HG02981 (cell line): ENCODE measurements at regions not wholly inside any gene's neighbourhood (a gene's known extent, or its start where the extent isn't known, plus 50 kb on each side); places are given as distances from the start of the nearest gene placed in this dataset.
"Not testable (repeated sequence)": the region's sequence is repeated elsewhere in the genome, so short reads cannot be mapped to it uniquely, and the experiment has no call there.

ENCODE experiments used
- ATAC-seq: cut with Tn5 transposase; IDR thresholded peaks from one replicate; pipeline ENCODE4 v1.9.1; 2021; ENCODE audit warnings: mild to moderate bottlenecking, moderate library complexity; ENCODE audit not compliant: unreplicated experiment

DNA sequence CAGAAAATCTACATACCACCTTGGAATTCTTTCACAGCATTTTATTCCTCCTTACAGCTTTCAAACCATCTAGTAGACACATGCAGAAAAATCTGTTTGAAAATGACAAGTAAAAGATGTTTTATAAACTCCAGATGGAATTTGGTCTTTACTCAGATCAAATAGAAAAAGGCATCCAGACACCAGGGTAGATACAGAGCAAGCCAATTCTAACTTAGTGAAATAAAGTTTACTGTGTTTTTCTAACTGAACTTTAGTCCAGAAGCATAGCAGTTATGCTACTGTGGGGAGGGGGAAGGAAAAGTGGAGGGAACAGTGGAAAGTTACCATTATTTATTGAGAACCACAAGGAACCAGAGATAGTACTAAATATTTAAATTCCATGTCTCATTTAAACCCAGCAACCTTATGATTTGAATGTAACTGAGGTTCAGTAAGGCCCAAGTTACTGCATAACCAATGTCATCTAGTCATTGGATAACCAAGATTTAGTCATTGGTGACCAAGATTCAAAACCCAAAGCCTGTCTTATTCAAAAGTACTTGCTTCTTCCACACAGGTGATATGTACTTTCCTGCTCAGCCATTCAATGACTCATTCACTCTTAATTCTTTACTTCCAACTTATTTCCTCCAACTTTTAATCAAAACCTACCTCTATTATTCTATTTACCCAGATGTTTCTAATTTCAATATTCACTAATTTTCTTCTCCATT lies 57.7 kb downstream of the RAD51AP2 start:
- no peak for ATAC-seq

DNA sequence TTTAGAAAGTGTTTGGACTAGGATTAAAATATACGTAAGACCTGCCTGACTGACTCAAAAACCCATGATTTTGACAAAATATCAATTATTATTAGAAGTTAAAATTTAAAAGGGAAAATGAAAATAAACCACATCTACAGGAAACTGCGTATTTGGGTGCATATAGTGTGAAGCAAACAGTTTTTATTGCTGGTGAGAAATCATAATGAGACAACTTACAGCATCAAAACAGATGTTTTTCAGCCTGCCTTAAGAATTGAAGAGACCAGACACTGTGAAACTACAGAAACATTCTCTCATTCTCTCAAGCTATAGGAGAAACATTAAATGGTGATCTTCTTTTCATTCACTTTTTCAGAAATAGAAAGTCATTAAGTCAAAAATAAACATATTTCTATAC lies 62.9 kb downstream of the RAD51AP2 start:
- ATAC-seq = no peak

DNA sequence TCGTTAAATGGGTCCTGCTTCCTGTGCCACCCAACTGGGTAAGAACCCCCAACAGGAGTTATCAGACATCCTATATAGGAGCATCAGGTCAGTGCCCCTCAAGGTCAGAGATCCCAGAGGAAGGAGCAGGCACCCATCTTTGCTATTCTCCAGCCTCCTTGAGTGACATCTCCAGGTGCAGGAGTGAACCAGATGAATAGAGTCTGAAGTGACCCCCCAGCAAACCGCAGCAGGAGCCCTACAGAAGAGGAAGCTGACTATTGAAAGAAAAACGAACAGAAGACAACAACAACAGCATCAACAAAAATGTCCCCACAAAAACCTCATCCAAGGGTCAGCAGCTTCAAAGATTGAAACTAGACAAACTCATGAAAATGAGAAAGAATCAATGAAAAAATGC lies 72.0 kb downstream of the RAD51AP2 start:
- ATAC-seq = not testable (repeated sequence)

DNA sequence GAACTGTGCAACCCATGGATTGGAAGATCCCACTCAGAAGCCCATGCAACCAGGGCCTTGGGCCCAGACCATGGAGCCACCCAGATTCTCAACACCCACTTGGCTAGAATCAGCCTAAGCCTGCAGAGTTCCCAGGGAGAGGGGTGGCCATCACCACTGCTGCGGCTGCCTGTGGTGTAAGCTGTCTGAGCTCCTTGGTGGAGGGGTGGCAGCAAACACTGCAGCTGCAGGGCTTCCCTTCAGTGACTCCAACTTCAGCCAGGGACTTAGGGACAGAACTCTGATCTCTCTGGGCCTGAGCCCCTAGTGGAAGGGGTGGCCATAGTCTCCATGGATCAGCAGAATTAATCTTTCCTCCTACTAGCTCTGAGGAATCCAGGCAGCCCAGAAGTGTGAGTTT lies 72.5 kb downstream of the RAD51AP2 start:
- ATAC-seq = no peak

DNA sequence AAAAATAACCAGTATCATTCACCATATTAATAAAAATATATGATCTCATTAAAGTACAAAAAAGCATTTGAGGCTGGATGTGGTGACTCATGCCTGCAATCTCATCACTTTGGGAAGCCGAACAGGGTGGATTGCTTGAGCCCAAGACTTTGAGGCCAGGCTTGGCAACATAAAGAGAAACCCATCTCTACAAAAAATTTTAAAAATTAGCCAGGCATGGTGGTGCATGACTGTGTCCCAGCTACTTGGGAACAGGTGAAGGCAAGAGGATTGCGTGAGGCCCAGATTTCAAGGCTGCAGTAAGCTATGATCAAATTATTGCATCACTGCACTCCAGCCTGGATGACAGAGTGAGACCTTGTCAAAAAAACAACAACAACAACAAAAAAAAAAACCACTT lies 75.9 kb downstream of the RAD51AP2 start:
- ATAC-seq = no peak

DNA sequence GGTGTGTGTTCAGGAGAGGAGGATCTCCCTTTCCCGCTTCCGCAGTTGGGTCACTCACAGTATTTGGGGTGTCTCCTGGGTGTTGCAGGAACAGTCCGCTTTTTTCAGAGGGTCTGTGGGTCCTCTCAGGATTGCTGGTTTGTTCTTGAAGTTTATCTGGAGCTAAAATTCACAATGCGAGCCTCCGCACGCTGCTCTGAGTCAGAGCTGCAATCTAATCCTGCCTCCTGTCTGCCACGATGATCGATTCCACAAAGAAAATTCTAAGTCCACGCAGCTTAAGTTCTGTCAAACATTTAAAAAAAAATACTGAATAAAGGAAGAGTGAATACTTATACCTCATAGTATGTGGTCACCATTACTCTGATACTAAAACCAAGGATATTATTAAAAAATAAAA lies 76.5 kb downstream of the RAD51AP2 start:
- no peak for ATAC-seq

DNA sequence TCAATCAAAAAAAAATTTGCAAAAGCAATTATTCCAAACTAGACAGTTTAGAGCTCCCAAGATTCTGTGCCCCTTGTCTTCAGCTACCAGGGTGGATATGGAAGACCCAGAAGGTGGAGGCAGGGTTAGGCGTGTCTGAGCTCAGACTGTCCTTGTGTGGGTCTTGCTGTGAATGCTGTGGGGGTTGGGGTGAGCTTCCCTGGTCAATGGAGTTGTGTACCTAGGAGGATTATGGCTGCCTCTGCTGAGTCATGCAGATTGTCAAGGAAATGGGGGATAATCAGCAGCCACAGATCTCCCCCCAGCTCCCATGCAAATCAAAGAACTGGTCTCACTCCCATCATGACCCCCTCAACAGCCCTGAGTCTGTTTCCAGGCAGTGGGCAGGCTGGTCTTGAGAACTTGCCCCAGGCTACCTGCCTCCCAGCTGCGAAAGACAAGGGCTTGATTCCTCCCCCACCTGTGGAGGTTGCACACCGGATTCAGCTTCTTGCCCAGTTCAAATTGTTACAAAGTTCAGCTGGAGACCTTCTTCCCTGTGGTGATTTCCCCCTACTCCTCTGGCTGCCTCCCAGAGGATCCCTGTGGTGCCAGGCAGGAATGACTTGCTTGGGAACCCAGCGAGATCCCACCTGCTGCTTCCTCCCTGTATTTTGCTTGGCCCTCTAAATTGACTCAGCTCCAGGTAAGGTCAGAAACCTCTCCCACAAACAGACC lies 77.0 kb downstream of the RAD51AP2 start:
- no peak for ATAC-seq

DNA sequence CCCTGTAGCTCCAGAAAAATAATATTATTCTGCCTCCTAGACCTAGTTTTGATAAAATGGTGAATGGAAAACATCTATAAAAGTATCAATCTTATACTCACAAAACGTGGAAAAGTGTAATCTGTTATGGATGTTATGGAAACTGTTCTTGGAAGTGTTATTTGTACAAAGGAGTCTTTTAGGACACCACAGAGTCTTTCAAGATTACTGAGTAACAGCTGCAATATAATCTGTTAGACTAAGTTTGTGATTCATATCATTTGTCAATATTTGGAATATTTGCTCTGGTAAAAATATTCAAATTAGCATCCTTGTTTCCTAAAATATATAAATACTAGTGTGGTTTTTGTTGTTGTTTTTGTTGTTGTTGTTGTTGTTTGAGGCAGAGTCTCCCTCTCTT lies 87.9 kb downstream of the RAD51AP2 start:
- no peak for ATAC-seq

DNA sequence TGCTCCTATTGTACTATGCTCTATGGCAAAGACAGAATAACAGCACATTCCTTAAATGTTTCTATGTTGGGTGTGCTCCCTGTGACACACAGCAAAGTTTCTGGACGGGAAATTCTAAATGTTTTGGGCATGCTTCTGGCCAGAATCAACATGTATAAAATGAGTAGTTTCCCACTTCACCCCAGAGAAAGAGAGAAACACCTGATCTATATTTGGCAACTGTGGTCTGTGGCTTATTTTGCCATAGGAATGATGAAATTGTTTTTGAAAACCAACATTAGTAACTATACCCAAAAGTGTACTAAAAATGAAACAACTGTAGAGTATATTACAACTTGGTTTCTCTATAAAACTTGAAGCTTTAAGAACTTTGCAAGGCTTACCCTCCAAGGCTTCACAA lies 89.1 kb downstream of the RAD51AP2 start:
- ATAC-seq = no peak

DNA sequence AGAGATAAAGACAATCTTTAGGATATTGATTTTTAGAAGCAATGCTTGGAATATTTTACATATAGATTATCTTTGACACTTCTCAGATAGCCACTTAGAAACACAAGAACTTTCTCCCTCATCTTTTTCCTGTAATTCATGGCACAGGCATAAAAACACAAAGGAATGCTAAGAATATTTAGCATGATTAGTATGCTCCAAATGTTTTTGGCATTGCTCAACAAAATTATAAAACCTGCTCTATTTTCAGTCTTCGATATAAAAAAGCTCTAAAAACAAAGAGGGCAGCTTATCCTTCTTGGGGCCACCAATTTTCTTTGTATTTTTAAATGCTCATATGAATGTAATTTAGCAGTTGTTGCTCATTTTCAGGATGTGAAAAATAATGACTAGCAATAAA lies 90.8 kb downstream of the RAD51AP2 start:
- ATAC-seq = no peak

DNA sequence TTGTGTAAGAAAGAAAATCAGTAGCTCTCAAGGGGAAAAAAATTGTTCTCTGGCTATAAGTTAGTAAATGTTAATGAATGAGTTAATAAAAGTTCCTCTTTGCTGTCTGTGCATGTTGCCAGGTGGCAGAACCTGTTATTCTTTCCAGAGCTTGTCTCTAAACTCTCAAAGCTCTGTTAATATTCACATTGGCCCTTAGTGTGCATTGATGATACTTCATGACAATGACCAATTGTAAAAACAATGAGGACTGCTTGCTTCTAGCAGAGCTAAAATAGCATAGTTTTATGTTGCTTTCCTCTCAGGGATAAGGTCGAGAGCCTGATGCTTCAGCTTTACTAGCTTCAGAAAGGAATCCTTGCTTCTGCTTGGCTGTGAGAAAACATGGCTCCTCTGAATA lies 91.5 kb downstream of the RAD51AP2 start:
- no peak for ATAC-seq

DNA sequence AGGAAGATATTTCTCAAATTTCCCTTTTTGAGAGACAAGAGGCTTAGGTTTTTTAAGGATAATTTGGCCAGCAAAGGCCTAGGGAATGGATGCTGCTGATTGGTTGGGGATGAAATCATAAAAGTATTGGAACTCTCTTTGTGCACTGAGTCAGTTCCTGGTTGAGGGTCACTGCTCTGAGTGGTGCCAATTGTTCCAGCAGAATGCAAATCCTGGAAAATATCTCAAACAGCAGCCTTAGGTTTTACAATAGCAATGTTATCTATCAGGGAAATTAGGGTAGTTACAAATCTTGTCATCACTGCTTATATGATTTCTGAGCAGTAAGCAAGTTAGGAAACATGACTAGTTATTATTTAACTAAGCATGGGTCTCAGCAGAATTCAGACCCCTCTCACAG lies 96.2 kb downstream of the RAD51AP2 start:
- no peak for ATAC-seq

DNA sequence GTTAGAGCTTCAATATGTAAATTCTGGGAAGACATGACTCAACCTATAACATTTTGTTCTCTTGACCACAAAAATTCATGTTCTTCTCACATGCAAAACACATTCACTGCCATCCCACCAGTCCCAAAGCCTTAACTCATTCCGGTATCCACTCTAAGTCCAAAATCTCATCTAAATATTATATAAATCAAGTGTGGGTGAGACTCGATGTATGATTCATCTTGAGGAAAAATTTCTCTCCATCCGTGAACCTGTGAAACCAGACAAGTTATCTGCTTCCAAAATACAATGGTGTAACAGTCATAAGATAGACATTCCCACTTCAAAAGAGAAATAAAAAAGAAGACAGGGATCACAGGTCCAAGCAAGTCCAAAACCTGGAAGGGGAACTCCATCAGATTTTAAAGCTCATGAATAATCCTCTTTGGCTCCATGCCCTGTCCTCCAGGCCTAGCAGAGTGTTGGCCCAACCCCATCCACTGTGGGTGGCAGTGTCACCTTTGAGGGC lies 101.3 kb downstream of the RAD51AP2 start:
- no peak for ATAC-seq

DNA sequence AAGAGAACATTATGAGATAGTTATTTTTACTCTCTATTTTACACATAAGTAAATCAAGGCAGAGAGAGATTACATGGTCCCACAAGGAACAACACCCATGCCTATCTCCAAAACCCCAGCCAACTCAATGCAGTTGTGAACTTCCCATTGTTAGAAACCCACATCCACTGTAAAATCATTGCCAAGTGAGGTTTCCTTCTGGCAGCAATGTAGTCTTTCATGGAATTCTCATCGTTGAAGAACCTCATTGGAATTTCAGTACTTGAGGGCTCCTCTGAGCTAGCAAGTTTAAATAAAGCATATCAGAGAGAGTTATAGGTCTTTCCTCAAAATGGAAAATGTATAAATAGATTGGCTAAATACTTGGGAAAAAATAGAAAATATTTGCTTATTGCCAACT lies 105.2 kb downstream of the RAD51AP2 start:
- ATAC-seq = no peak

DNA sequence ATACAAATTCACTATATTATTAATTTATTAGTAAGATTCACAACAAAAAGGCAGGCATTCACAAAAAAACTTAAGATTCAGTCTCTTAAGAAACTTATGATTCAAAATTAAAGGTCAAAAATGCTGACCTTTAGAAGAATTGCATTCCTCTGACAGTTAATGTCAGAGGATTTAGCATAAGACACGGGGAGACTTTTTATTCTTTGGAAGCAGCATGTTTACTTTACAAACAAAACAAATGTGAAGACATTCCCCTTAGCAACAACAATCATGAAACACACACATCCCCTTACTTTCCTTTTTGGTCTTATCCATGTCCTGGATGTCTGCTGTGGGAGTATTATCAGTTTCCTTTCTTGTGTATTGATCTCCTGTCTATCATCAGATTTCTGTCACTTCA lies 117.1 kb downstream of the RAD51AP2 start:
- ATAC-seq = no peak

DNA sequence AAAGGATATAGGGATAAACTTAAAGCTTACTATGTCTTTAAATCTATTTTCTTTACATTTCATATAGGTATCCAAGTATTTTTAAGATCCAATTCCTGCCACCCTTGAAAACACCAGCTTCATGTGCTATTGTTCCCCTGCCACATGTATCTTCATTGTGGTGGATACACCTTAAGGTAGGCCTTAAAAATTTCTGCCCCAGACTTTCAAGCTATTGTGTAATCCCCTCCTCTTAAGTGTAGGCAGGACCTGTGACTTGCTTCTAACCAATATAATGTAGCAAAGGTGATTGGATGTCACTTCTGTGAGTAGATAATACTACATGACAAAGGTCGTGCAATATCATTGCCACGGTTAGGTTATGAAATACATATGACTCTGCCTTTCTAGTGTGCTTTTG lies 119.5 kb downstream of the RAD51AP2 start:
- ATAC-seq = no peak

DNA sequence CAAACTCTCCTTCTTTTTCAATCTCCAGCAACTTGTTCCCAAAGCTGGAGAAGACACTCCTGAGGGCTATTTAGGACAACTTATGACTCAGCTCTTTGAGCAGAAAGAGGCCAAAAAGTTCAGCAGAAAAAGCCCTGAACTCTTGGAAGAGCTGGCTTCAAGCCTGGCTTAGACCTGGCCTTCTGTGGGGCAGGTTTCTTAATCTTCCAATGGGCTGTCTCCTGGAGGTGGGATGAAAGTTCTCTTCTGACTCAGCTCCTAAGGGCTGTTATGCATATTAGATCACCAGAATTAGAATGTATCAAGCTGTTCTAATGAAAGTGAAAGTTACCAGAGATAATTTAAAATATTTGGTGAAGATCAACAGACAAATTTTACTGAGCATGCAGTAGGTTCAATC lies 129.4 kb downstream of the RAD51AP2 start:
- no peak for ATAC-seq

DNA sequence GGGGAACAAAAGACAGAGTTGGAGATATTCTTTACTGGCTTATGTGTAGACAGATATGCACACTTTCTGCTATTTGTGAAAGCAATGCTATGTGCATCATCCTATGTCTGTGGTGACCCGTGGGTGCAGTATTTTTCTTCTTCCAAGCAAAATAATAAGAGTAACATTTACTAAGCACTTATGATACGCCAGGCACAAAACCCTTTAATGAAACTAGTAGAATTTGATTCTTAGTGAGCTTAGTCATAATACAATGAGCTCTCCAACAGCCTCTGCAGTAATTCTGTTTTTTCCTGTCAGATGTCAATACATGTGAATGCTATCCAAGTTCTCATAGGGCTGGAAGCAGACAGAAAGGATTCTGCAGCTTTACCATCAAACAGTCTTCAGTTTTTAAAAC lies 130.6 kb downstream of the RAD51AP2 start:
- ATAC-seq = no peak

DNA sequence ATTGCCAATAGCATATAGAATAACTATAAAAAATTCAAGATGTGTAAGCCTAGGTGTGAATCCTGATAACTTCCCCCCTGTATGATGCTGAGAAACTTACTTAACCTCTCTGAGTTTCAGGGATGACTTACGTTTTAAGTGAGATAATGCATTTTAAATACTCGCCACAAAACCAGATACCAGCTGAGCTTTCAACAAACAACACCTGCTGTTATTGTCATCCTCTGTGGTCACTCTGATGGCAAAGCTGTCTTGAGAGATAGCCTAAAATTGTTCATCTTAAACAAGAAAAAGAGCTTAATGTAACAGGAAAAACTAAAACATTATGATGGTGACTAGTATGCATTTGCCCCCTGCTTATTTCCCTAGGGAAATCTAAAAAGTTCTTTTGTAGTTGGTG lies 131.5 kb downstream of the RAD51AP2 start:
- no peak for ATAC-seq

DNA sequence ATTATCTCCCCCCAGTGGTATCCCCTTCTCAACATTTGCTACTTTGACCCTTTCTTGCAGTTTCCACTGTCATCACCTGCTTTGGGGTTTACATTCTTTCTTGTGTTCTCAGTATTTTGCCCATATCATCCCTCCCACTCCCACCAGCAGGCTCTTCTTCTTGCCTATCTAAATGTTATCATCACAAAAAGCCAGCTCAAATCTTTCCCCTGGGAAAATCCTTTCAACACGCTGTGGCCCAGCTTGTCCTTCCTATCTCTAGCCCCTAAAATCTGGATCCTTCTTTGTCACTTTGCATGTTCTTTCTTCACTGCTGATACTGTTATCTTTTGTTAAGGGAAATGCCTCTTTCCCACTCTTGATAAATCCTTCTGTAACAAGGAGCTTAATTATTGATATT lies 138.2 kb downstream of the RAD51AP2 start:
- no peak for ATAC-seq

DNA sequence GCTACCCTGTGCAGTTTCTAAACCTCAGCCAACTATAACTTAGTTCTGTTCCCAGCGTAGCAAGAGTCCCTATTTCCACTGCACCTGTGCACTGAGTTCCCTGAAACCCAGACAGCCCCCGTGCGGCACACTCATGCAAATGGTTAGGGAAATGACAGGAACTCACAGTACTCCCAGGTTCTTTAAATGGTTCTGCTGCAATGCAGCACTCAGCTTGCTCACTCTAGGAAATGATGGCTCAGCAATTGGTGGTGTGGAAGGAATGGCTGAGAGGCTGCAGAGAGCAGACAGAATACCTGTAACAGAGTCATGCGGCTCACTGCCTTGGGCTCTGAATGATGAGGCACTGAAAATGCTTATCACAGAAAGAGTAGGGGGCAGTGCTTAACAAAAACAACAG lies 143.0 kb downstream of the RAD51AP2 start:
- no peak for ATAC-seq

DNA sequence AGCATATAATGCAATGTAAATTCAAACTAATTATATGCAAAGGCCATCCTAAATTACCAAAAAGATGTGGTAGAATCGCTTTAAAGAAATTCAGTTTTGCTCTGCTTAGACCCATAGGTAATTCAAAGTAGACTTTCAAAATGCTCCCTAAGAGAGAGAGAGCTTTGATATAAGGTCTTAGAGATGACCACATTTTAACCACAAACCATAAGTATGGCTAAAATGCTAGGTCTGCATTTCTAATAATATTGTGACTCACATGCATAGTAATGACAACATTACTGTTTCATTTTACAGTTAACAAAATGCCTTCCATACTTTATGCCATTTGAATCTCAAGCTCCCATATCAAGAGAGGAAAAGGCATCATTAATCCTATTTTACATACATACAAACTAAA lies 144.5 kb downstream of the RAD51AP2 start:
- no peak for ATAC-seq

DNA sequence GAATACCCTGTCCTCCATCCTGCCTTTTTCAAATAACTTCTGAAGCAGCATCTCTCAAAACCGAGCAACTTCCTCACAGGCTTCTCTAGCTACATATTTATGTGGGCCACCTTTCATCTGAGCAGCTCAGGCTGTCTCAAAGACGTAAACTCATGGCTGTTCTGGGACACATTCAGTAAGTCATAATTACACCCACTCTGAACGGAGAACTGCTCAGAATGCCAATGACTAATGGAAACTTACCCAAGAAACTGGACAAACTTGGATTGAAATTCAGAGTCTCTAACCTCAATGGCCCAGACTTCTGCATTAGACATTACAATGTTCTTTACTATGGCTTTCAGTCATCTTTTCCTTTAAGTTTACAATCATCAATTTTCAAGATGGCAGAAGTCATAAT lies 145.2 kb downstream of the RAD51AP2 start:
- ATAC-seq = no peak
